ENCODE measurements at regions not wholly inside any gene's neighbourhood (a gene's known extent, or its start where the extent isn't known, plus 50 kb on each side); places are given as distances from the start of the nearest gene placed in this dataset.

DNA sequence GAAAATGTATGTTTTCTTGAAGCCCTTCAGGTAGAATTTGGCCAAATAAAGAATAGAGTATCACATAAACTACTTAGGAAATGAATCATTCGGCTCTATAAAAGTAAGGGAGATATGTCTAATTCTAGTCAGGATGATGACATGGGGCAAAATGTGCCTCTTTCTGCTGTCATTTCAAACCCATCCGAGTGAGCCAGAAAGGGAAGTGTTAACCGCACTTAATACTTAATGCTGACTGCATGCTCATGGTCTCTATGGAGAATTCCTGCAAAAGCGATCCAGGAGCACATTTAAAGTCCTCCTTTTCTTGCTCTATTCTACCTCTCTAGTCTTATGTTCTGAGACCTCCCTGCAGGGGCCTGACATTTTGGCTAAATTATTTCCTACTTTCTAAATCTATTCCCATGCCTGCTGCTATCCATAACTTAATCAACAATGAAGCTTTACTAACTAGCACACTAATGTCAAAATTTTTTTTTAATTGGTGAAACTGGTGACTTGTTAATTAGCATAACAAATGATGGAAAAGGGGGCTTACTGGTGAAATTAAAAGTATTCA, 127.4 kb downstream of the CDC42EP3 start:
- Histone ChIP-seq H3K27me3 (ENCODE audit: control insufficient read depth, insufficient read depth, low read length) (no peaks in the 10 kb centered on the region), H3K4me3 (ENCODE audit: insufficient read depth, low read depth, low read length) (no peak overlapping the region), H3K36me3 (replicated peaks; ENCODE audit: control insufficient read depth, insufficient read depth, low read length) (no peaks in the 10 kb centered on the region)
- no peak for DNase-seq

DNA sequence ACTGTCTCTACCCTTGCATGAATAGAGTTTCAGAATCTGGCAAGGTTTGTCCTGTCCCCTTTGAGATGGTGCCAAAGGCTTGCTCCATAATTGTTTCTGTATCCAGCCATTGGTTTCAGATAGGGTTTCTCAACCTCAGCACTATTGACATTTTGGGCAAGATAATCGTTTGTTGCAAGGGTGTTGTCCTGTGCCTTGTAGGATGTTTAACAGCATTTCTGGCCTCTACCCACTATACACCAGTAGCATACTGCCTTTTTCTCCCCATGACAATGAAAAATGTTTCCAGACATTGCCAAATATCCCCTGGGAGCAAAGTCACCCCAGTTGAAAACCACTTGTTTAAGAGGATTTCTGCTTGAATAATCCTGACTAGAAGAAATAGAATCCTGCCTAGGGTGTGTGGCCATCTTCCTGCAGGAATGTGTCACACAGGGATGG, 126.8 kb downstream of the CDC42EP3 start:
- Histone ChIP-seq H3K36me3 (replicated peaks; ENCODE audit: control insufficient read depth, insufficient read depth, low read length) (no peaks in the 10 kb centered on the region), H3K27me3 (ENCODE audit: control insufficient read depth, insufficient read depth, low read length) (no peaks in the 10 kb centered on the region)
- DNase-seq, result no peak

DNA sequence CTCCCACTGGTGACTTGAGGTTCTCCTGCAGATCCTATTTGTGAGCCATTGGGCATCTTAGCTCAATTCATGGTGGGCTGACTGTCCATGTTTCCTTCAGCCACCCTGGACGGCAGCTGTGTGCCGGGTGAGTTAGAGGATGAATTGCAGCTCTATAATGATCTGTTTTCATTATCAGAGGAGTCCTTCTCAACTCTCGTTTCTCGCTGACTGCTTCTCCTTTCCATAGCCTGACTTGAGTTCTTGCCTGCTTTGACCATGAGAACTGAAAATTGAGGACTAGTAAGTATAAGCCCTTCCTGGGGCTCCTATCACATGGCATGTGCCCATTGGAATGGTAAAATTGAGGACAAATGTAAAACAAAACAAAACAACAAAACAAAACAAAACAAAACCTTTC, 121.8 kb downstream of the CDC42EP3 start:
- no peaks in the 10 kb centered on the region for H3K27me3 ChIP-seq (ENCODE audit: control insufficient read depth, insufficient read depth, low read length)
- no peaks in the 10 kb centered on the region for H3K36me3 ChIP-seq (replicated peaks; ENCODE audit: control insufficient read depth, insufficient read depth, low read length)
- H3K4me3 ChIP-seq (ENCODE audit: insufficient read depth, low read depth, low read length), result no peak overlapping the region
- no peak for DNase-seq

More for the DNA sequence above, 126.8 kb downstream of the CDC42EP3 start:
- no peak overlapping the region for H3K4me3 ChIP-seq (ENCODE audit: insufficient read depth, low read depth, low read length)

DNA sequence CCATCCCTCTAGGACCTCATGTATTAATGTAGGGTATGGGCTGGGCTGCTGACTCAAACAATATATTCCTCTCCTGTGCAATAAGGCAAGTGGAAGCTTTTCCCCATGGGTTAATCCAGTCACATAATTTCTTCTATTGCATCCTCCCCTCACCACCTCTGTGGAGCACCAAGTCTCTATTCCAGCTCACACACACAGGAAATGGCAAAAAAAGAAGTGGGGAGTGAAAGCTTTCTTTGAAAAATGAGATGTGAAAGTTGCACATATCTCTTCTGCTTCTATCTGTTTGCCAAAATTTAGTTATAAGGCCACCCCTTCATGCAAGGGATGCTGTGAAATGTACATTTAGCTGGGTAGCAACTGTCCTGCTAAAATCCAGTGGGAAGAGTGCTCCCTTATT, 121.3 kb downstream of the CDC42EP3 start:
- DNase-seq, result no peak
- no peaks in the 10 kb centered on the region for H3K36me3 ChIP-seq (replicated peaks; ENCODE audit: control insufficient read depth, insufficient read depth, low read length)
- H3K4me3 ChIP-seq (ENCODE audit: insufficient read depth, low read depth, low read length), result no peak overlapping the region
- H3K27me3 ChIP-seq (ENCODE audit: control insufficient read depth, insufficient read depth, low read length), result no peaks in the 10 kb centered on the region

DNA sequence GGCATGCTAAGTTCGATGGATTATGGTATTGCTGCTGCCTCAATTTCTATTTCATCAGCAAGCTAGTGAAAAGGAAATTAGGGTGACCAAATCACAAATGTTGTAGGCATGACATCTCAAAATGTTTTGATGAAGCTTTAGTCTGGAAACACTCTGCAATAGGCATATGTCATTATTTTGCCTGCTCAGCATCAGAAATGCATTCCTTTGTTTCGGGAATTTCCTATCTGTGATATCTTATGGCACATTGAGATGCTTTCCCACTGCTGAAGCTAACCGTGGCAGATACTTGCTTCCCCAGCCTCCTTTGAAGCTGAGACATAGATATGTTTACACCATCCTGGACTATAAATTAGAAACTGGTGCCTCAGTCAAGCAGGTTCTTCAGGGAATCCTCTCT, 119.7 kb downstream of the CDC42EP3 start:
- DNase-seq, result no peak
- no peaks in the 10 kb centered on the region for H3K36me3 ChIP-seq (replicated peaks; ENCODE audit: control insufficient read depth, insufficient read depth, low read length)
- H3K4me3 ChIP-seq (ENCODE audit: insufficient read depth, low read depth, low read length), result no peak overlapping the region
- no peaks in the 10 kb centered on the region for H3K27me3 ChIP-seq (ENCODE audit: control insufficient read depth, insufficient read depth, low read length)

DNA sequence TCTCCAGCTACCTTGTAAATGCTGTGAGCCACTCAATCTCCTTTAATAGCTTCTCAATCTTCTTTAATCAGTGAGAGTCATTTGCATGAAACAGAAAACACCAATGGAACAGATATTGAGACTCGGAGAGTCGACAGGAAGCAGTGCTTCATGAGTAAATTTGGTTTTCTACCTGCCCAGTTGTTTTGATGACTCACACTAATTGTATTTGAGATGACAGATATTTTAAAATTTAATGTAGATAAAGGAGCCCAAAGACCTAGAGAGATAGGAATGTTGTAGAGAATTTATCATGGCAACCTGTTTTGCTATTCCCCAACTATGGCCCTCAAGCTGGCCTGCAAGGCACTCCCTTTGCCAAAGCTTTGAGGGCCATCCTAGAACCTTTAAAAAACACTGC, 119.1 kb downstream of the CDC42EP3 start:
- Histone ChIP-seq H3K27me3 (ENCODE audit: control insufficient read depth, insufficient read depth, low read length) (no peaks in the 10 kb centered on the region), H3K4me3 (ENCODE audit: insufficient read depth, low read depth, low read length) (no peak overlapping the region), H3K36me3 (replicated peaks; ENCODE audit: control insufficient read depth, insufficient read depth, low read length) (no peaks in the 10 kb centered on the region)
- no peak for DNase-seq

DNA sequence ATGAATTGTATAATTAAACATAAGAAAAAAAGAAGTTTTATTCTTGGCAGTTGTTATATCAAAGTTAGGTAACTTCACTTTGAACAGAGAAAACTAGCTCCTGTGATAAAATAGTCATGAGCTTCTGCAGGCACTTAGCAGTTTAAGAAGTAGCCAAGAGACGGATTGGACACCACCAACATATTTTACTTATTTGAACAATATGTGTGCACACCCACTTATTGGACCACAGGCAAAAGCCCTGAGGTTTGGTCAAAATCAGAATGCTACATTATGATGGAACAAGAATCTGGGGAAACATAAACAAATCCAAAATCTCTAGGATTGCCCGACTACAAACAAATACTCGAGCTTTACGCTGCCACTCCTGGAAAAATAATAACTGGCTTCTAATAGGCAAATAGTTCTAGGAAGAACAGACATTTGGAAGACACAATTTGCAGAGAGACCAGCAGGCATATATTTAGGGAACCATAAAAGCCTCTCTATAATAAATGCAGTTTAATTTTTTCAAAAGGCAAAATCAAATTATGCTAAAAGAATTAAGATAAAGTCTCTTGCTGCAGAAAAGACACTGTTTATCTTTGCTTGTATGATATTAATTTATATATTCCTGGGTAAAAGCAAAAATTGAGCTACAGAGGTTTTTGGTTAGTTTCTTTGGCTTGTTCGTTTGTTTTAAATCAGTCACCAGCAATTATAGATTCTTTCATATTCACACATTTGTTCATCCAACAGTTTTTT, 117.9 kb downstream of the CDC42EP3 start:
- Histone ChIP-seq H3K36me3 (replicated peaks; ENCODE audit: control insufficient read depth, insufficient read depth, low read length) (no peaks in the 10 kb centered on the region), H3K4me3 (ENCODE audit: insufficient read depth, low read depth, low read length) (no peak overlapping the region), H3K27me3 (ENCODE audit: control insufficient read depth, insufficient read depth, low read length) (no peaks in the 10 kb centered on the region)
- DNase-seq, result no peak

DNA sequence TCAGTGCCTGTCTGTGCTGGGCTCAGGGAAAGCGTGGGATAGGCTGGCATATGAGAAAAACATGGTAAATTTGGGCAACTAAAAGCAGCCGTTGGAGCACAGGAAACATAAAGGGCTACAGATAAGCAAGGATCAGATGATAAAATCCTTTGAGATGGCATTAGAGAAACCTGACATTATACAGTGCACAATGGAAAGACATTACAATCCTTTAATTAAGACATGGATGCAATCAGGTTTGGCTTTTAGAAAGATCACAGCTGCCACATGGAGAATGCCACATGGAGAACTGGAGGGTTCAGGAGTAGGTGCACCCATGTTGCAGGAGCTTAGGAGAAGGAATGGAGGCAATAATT, 117.3 kb downstream of the CDC42EP3 start:
- no peak for DNase-seq
- Histone ChIP-seq H3K27me3 (ENCODE audit: control insufficient read depth, insufficient read depth, low read length) (no peaks in the 10 kb centered on the region), H3K4me3 (ENCODE audit: insufficient read depth, low read depth, low read length) (no peak overlapping the region), H3K36me3 (replicated peaks; ENCODE audit: control insufficient read depth, insufficient read depth, low read length) (no peaks in the 10 kb centered on the region)

DNA sequence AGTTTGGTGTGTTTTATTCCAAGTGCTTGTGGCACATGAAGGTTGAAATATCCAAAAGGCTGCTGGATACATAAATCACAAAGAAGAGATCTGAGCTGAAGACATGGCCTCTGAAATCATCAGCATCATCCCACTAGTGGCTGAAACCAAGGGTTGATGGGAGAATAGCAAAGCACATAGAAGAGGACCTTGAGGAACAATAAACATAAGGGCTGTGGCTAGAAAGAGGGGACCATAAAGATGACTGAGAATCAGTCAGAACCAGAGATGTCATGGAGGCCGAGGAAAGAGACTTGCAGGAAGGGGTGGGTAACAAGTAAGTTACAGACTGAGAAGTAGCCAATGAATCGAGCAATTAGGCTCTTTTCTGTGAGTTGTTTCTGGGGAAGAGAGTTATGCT, 116.8 kb downstream of the CDC42EP3 start:
- no peaks in the 10 kb centered on the region for H3K27me3 ChIP-seq (ENCODE audit: control insufficient read depth, insufficient read depth, low read length)
- no peak overlapping the region for H3K4me3 ChIP-seq (ENCODE audit: insufficient read depth, low read depth, low read length)
- H3K36me3 ChIP-seq (replicated peaks; ENCODE audit: control insufficient read depth, insufficient read depth, low read length), result no peaks in the 10 kb centered on the region
- no peak for DNase-seq

DNA sequence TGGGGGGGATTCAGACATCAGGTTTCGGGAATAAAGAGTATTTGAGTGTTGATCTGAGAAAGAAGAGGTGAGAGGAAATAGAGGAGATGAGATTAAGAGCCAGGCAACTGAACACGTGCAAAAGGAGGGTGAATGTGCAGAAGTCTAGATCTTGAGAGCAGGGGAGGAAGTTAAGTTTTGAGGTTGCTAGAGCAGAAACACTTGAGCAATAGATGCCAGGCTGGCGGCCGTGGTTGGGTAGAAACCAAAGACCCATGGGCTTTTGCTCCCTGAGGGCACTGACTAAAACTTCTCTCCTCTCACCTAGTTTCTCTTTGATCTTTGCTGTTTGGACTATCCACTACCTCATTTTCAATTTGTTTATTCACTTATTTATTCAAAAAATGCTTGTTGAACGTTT, 116.0 kb downstream of the CDC42EP3 start:
- no peak for DNase-seq
- H3K36me3 ChIP-seq (replicated peaks; ENCODE audit: control insufficient read depth, insufficient read depth, low read length), result no peaks in the 10 kb centered on the region
- no peak overlapping the region for H3K4me3 ChIP-seq (ENCODE audit: insufficient read depth, low read depth, low read length)
- H3K27me3 ChIP-seq (ENCODE audit: control insufficient read depth, insufficient read depth, low read length), result no peaks in the 10 kb centered on the region

DNA sequence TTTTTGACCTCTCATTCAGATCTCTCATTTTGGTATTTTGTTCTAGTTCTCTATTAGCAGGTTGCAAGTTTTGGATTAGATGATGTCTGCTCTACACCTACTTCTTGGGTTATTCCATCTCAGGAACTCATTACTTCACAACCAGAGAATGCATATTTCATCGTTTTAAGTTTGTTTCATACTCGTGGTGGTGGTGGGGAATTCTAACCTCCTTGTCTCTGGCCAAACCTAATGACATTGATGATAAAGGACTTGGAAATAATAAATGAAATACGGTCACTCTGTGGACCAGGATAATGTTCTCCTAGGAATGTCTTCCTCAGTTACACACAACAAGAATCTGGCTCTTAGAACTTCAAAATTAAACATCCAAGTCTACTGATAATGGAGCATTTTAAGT, 115.2 kb downstream of the CDC42EP3 start:
- H3K4me3 ChIP-seq (ENCODE audit: insufficient read depth, low read depth, low read length), result no peak overlapping the region
- no peaks in the 10 kb centered on the region for H3K36me3 ChIP-seq (replicated peaks; ENCODE audit: control insufficient read depth, insufficient read depth, low read length)
- H3K27me3 ChIP-seq (ENCODE audit: control insufficient read depth, insufficient read depth, low read length), result no peaks in the 10 kb centered on the region
- no peak for DNase-seq

DNA sequence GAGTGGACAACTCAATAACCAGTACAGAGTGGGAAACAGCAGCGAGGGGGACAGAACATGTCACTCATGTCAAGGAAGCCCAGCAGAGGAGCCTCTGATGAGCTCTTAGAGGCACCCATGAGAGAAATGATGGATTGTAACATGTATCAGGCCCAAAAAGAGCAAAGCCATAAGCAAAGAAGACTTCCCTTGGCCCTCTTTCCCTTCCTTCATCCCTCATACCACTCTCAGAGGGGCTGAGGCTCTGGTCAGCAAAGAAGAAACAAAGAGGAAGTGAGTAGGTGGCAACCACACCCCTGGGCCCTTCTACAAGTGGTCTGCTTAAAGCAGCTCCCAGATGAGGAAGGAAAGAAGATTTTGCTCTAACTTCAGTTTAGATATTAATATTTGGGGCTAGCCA, 112.8 kb downstream of the CDC42EP3 start:
- H3K27me3 ChIP-seq (ENCODE audit: control insufficient read depth, insufficient read depth, low read length), result no peaks in the 10 kb centered on the region
- H3K36me3 ChIP-seq (replicated peaks; ENCODE audit: control insufficient read depth, insufficient read depth, low read length), result no peaks in the 10 kb centered on the region
- H3K4me3 ChIP-seq (ENCODE audit: insufficient read depth, low read depth, low read length), result no peak overlapping the region
- no peak for DNase-seq

DNA sequence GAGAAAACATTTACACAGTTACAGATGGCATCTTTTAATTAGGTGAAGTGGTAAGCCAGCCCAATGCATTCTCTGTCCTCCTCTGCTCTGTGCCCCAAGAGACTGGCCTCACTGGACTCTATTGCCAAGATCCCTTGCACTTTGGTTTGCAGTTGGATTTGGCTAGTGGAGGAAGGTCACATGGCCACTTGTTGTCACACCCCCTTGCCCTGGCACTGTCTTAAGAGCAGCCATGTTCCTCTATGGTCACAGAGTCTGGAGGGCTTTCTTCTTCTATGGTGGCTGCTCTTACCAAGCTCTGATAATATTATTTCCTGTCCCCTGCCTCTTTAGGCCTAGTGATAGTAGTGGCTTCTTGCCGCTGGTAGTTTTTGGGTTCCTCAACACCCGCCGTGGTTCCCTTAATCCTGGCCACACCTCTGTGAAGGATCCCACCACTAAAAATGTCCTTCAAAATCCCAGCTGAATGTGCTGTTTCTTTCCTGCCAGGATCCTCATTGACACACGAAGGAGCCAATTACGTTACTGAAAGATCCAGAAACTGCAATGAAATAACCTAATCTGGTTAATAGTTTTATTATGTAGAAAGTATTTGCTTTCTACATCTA, 111.1 kb downstream of the CDC42EP3 start:
- no peak for DNase-seq
- no peaks in the 10 kb centered on the region for H3K27me3 ChIP-seq (ENCODE audit: control insufficient read depth, insufficient read depth, low read length)
- H3K4me3 ChIP-seq (ENCODE audit: insufficient read depth, low read depth, low read length), result no peak overlapping the region
- no peaks in the 10 kb centered on the region for H3K36me3 ChIP-seq (replicated peaks; ENCODE audit: control insufficient read depth, insufficient read depth, low read length)

DNA sequence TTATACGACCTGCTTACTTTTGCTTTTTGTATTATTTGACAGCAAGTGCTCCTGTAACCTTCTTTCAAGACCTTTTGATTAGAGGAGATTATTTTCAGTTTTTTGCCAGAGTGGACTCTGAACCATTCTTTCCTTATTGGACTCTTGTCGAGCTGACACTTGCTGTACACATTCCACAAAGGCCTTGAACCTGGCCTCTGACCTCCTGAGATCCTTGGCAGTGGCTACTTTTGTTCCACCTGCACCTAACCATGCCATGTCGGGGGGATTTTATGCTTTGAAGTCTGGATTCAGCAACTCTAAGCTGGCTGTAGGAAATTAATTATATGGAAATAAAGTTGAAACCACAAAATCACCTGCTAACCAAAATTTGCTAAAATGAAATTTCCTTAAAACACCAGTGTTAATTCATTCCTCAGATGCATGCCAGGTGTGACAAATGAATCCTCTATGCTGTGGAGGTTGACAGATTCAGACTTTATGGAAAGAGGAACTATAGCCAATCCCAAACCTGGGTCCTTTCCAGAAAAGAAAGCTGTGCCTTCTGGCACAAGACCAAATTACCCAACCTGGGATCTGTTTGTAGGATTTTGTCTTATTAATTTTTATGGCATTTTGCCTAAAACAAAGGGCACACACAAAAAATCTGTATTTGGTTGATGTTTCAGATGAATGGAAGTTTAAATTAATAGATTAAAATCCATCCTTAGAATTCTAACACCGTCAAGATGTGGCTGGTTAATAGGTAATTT, 110.4 kb downstream of the CDC42EP3 start:
- DNase-seq, result no peak

More for the DNA sequence above, 110.4 kb downstream of the CDC42EP3 start:
- Histone ChIP-seq H3K4me3 (ENCODE audit: insufficient read depth, low read depth, low read length) (no peak overlapping the region), H3K36me3 (replicated peaks; ENCODE audit: control insufficient read depth, insufficient read depth, low read length) (no peaks in the 10 kb centered on the region), H3K27me3 (ENCODE audit: control insufficient read depth, insufficient read depth, low read length) (no peaks in the 10 kb centered on the region)

All from H7 (cell line).